Natural killer cell (primary cell): ENCODE measurements at regions not wholly inside any gene's neighbourhood (a gene's known extent, or its start where the extent isn't known, plus 50 kb on each side); places are given as distances from the start of the nearest gene placed in this dataset.

Source experiments
- ATAC-seq, 3 donors: fragments of 150-1000 bp in 2 of 3; fragments of 200-7000 bp in 1 of 3; cut with Tn5 transposase; 1 replicate in 1 of 3; 2 replicates in 2 of 3; pipeline ENCODE4 v1.10.0; 2021; ENCODE audit warnings: mild to moderate bottlenecking in 2 of 3, moderate library complexity in 2 of 3
- DNase-seq, 2 donors: peaks; one replicate each; pipeline versions ENCODE4 v3.0.0 to v3.0.0-alpha.2; 2013 to 2021; ENCODE audit warnings: mixed read lengths in 1 of 2
- H3K27ac ChIP-seq: one replicate; pipeline ENCODE4 v1.5.1; 2013; ENCODE audit warnings: mild to moderate bottlenecking, low read length
- H3K27me3 ChIP-seq: one replicate; pipeline ENCODE4 v1.6.1; 2013; ENCODE audit warnings: low read length; ENCODE audit not compliant: control insufficient read depth, insufficient read depth
- H3K36me3 ChIP-seq: one replicate; pipeline ENCODE4 v1.6.1; 2013; ENCODE audit warnings: low read length; ENCODE audit not compliant: control insufficient read depth, insufficient read depth
- H3K4me1 ChIP-seq: one replicate; pipeline ENCODE4 v1.6.1; 2013; ENCODE audit warnings: low read length; ENCODE audit not compliant: control insufficient read depth, insufficient read depth
- H3K4me3 ChIP-seq: one replicate; pipeline ENCODE4 v1.5.1; 2013; ENCODE audit warnings: low read length
- H3K9me3 ChIP-seq: one replicate; pipeline ENCODE4 v1.6.1; 2013; ENCODE audit warnings: low read length; ENCODE audit not compliant: control insufficient read depth, insufficient read depth
- H3K27ac Mint-ChIP-seq, 2 donors: one replicate each; pipeline ENCODE4 v1.8.0; 2022; ENCODE audit warnings: mild to moderate bottlenecking in 2 of 2, mixed read lengths in 2 of 2, moderate library complexity in 1 of 2
- H3K27me3 Mint-ChIP-seq, 2 donors: one replicate each; pipeline ENCODE4 v1.8.0; 2022; ENCODE audit warnings: low read depth in 2 of 2, mixed read lengths in 2 of 2
- H3K36me3 Mint-ChIP-seq: one replicate; pipeline ENCODE4 v1.8.0; 2022; ENCODE audit warnings: mixed read lengths
- H3K4me1 Mint-ChIP-seq, 2 donors: one replicate each; pipeline ENCODE4 v1.8.0; 2022; ENCODE audit warnings: mixed read lengths in 2 of 2
- H3K4me3 Mint-ChIP-seq: one replicate; pipeline ENCODE4 v1.8.0; 2022; ENCODE audit warnings: mild to moderate bottlenecking, moderate library complexity, mixed read lengths
- H3K9me3 Mint-ChIP-seq, 2 donors: one replicate each; pipeline ENCODE4 v1.8.0; 2022; ENCODE audit warnings: mixed read lengths in 2 of 2
- CTCF ChIP-seq: fragments of 200-600 bp; IDR thresholded peaks from one replicate; pipeline ENCODE4 v1.8.0; 2022; ENCODE audit warnings: antibody characterized with exemption
- WGBS: methylation state at CpG from one replicate; pipeline ENCODE4 v1.1.7; 2013; ENCODE audit warnings: missing lambda C conversion rate; ENCODE audit not compliant: insufficient coverage; 5-methylcytosine and 5-hydroxymethylcytosine counted together
- intact Hi-C: fragments of 100-400 bp; cut with micrococcal nuclease; formaldehyde crosslinking; loops from one replicate; pipeline ENCODE4 v1.14.2; 2022

DNA sequence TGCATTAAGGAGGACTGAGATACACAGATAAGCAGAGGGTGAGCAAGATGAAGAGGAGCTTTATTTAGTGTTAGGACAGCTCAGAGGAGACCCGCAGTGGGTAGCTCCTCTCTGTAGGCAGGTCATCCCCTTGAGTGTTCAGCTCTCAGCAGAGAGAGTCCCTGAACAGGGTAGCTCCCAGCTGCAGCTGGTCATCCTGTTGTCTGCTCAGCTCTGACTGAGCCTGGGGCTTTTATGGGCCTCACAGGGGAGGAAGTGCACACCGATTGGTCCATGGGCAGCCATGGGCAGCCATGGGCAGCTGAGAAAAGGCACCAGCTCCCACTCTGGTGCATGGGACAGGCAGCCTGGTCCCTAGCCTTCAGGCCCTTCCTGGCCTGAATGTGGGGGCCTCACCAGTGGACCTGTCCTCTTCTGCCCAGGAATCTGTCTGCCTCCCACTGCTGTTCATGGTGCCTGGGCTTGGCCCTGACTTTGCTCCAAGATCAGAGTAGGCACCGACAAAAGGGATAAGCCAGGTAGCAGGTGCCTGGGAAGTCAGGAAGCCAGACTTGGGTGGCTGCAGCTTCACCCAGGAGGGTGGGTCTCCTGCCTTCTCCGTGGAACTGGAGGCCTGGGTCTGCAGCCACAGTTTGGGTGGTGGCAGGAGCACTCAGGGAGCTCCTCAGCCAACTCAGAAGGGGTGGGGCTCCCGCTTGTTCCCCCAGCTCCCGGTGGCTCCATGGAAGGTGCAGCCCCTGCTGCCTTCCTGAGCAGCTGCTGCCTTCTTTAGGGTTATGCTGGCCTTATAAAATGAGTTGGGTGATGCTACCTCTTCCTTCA lies 54.7 kb downstream of the MYEOV start:
- intact Hi-C loops = no loop called here
- Mint-ChIP-seq H3K27me3 (peaks cover 18 to 24% of the 10 kb centered on the region in 2 donors), H3K27ac (no peak overlapping the region), H3K9me3 (no peaks in the 10 kb centered on the region), H3K36me3 (no peaks in the 10 kb centered on the region), H3K4me1 (no peaks in the 10 kb centered on the region), H3K4me3 (no peak overlapping the region)
- DNase-seq (no peak), ATAC-seq (no peak)
- H3K27me3 ChIP-seq = peaks cover 3% of the 10 kb centered on the region
- 87% methylated on average over 6 of the region's 6 CpGs for WGBS
- H3K36me3 ChIP-seq = no peaks in the 10 kb centered on the region
- peaks cover 8% of the 10 kb centered on the region for H3K9me3 ChIP-seq
- no peak for TF ChIP-seq CTCF
- no peak overlapping the region for H3K4me3 ChIP-seq
- no peak overlapping the region for H3K27ac ChIP-seq
- no peaks in the 10 kb centered on the region for H3K4me1 ChIP-seq

DNA sequence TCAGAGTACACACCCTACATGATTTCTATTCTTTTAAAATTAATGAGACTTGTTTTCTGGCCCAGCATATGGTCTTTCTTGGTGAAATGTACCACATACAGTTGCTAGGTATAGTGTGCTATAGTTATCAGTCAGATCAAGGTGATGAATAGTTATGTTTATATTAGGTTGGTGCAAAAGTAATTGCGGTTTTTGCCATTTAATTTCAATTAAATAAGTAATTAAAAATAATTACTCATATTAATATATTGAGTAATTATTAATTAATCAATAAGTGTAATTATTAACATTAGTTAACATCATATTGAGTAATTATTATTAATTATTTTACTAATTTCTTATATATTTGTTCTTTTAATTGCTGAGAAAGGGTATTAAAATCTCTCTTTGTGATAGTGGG lies 56.1 kb downstream of the MYEOV start:
- H3K36me3 ChIP-seq = no peaks in the 10 kb centered on the region
- H3K9me3 ChIP-seq = peaks cover 8% of the 10 kb centered on the region
- no peak for ATAC-seq
- Mint-ChIP-seq H3K4me3 (no peak overlapping the region), H3K9me3 (no peaks in the 10 kb centered on the region), H3K27ac (no peak overlapping the region), H3K27me3 (peaks cover 18 to 24% of the 10 kb centered on the region in 2 donors), H3K36me3 (no peaks in the 10 kb centered on the region), H3K4me1 (no peaks in the 10 kb centered on the region)
- peaks cover 3% of the 10 kb centered on the region for H3K27me3 ChIP-seq
- intact Hi-C loops = no loop called here
- H3K4me3 ChIP-seq = no peak overlapping the region
- no peaks in the 10 kb centered on the region for H3K4me1 ChIP-seq
- TF ChIP-seq CTCF = no peak
- WGBS = no CpG with 5 or more reads among the region's 1 CpG
- H3K27ac ChIP-seq = no peak overlapping the region
- DNase-seq = no peak

- H3K36me3 Mint-ChIP-seq = no peaks in the 10 kb centered on the region
- TF ChIP-seq CTCF = no peak
- no peak overlapping the region for H3K27ac ChIP-seq
- no peaks in the 10 kb centered on the region for H3K4me1 Mint-ChIP-seq
- DNase-seq (no peak), ATAC-seq (no peak)
- peaks cover 8% of the 10 kb centered on the region for H3K9me3 ChIP-seq
- no peaks in the 10 kb centered on the region for H3K4me1 ChIP-seq
- peaks cover 18 to 24% of the 10 kb centered on the region in 2 donors for H3K27me3 Mint-ChIP-seq
- H3K36me3 ChIP-seq = no peaks in the 10 kb centered on the region
- no peak overlapping the region for H3K4me3 ChIP-seq
- no peaks in the 10 kb centered on the region for H3K9me3 Mint-ChIP-seq
- peaks cover 3% of the 10 kb centered on the region for H3K27me3 ChIP-seq
- intact Hi-C loops = no loop called here
- no peak overlapping the region for H3K4me3 Mint-ChIP-seq
- H3K27ac Mint-ChIP-seq = no peak overlapping the region
These were observed 56.6 kb downstream of the MYEOV start for GRCh38 chr11:69350596-69350995.

- Mint-ChIP-seq H3K4me1 (no peaks in the 10 kb centered on the region), H3K36me3 (no peaks in the 10 kb centered on the region), H3K27me3 (peaks cover 20 to 24% of the 10 kb centered on the region in 2 donors), H3K4me3 (no peak overlapping the region), H3K9me3 (no peaks in the 10 kb centered on the region), H3K27ac (no peak overlapping the region)
- H3K4me1 ChIP-seq = no peaks in the 10 kb centered on the region
- no peak overlapping the region for H3K27ac ChIP-seq
- H3K4me3 ChIP-seq = no peak overlapping the region
- intact Hi-C loops = no loop called here
- no peak for TF ChIP-seq CTCF
- H3K9me3 ChIP-seq = peaks cover 8% of the 10 kb centered on the region
- no peaks in the 10 kb centered on the region for H3K36me3 ChIP-seq
- peaks cover 3% of the 10 kb centered on the region for H3K27me3 ChIP-seq
- ATAC-seq = no peak
- no peak for DNase-seq
These were observed 57.5 kb downstream of the MYEOV start for GRCh38 chr11:69351460-69351859.
